ENCODE measurements at regions not wholly inside any gene's neighbourhood (a gene's known extent, or its start where the extent isn't known, plus 50 kb on each side); places are given as distances from the start of the nearest gene placed in this dataset.
A peak's percentile ranks its signal among the peaks of the same experiment; 100 is the strongest.

DNA sequence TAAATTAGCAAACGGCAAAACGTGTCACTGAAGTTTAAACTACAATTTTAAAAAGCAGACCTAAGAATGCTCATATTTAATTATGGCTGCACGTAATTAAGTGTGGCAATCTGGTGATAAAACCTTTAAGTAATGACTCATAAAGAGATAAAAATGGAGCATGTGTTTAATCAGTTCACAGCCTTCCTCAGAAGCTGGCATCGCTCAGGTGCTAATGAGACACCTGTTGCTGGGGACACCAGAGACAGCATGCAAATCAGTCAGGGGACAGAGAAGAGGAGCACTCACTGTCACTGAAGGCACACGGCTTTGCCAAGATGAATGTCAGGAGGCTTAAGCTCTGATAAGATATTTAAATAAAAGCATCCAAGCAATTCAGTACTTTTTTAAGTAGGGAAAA, 840.3 kb downstream of the GALC start:
- DNase-seq: no peak

DNA sequence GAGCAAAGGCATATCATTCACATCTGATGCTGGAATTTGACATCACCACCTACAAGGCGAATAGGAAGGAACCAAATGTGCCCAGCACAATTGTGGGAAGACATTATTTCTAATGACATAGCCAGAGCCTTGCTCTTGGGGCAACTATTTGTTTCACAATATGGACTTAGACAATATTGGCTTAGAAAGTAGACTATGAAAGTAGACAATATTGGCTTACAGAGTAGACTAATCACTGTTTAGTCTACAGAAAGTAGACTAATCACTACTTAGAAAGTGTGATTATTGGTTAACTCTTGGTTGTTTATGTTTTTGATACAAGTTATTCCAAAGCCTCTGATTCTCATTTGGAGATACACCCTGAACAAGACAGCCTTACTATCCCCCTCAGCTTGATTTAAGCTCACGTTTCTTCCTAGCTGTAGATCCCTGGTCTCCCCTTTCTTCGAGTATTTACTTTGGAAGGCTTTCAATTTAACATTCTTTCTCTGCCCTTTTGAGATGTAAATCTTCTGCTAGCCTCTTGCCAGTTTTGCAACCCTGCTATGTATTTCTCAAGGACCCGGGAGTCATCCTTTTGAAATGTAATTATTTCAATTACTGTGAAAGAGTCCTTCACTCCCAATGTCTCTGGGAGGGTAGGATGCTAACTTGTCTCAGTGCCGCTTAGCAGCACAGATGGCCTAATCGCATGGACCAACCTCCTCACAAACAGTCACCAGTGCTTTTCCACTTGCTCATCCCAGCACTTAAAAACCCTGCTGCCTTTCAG, 843.2 kb downstream of the GALC start:
- peak; percentile 86 for DNase-seq

DNA sequence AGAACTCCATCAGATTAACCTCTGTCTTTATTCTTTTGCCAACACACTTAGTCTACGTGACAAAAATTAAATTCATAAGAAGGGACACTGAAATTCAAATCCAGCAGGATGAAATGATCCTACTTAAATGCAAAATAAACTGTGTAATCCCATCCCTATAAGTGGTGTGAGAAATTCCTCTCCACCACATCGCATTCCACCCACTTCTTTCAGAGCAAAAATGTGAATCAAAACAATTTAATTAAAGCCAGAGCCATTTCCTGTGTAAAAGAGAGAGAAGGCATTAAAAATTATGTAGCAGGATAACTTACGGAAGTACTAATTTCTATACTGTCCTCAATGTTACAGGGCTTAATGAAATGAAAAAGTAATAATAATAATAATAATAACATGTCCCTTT, 844.3 kb downstream of the GALC start:
- no peak for DNase-seq

DNA sequence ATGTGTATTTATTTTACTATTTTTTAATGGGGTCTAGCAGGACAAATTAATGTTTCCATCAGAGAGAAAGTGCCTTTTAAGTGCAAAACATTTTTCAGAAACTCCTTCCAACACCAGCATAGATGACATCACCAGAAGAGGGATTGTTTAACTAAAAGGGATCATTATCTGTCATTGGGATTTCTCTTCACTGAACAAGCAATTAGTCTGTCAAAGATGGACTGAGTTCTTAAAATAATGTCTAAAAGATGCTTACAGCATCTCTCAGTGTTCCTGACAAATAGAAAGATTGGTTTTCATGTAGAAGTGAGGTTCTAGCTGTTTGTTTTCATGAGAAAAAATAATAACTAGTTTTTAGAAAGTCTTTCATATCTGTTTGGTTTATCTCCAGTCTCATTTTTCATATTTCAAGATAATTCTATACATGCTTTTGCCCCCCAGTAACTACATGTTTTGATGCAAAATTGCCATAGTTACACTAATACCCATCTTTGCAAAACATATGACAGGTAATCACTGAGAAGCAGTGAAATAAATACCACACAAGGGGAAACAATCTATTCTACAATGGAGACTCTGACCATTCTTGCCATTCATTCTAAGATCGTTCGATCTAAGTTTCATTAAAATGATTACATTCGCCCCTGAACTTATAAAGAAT, 850.3 kb downstream of the GALC start:
- DNase-seq: no peak

DNA sequence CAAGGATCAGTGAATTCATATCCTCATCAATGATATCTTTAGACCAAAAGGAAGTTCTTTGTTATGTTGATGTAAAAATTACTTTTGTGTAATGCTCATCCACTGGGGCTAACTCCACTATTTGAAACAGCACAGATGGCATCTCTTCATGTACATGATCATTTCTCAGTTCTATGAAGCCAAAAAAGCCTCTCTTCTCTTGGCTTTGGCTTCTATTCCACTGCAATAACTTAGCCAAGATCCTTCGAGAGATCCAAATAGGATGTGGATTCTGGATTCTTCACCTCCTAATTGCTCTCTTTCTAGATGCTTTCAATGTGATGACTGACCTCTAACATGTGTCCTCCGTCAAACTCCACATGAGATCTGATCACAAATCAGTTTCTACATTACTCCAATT, 851.2 kb downstream of the GALC start:
- DNase-seq: no peak

DNA sequence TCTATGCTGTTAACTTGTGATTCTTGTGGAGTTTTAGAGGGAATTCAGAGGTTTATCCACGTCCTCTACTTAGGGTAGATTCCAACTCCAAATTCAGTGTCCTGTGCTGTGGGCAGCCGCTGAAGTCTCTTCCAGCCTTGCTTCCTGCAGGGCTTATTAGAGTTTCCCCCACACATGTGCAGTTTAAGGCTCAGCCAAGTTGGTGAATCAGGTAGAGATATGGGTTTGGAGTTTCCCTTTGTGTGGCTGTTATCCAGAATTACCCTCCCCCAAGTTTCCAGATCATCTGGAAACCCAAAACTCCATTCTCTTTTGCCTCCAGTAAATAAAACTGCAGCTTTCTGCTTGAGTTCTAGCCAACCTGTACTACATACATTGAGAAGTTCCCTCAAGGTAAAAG, 853.7 kb downstream of the GALC start:
- DNase-seq: no peak

DNA sequence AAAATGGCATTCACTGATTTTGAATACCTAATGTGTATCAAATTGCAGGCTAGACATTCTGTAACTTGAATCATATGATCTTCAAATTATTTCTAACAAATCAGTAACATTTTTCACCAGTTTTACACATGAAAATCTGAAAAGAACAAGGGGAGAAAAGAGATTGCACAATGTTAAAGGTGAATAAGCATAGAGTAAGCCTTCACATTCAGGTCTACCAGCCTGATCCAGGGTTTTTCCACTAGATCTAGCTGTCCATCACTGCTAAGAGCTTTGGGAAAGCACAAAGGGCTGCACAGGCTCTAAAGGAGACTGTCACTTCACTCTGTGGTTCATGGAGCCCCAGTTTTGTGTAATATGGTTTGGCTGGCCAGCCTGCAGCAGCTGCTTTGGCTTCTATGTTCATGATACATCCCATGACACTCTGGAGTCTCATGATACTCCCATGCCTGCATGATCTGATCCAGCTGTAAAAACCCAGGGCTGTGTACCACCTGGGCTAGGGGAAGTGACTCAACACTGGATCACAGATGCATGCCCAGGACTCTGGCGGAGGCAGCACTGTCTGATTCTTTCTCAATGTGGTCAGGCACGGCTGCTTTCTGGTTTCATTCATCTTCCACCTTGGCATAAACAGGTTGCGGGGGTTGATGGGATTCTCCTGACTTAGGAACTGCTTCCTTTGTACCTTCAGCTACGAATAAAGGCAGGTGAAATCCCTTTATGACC, 859.7 kb downstream of the GALC start:
- DNase-seq: no peak

DNA sequence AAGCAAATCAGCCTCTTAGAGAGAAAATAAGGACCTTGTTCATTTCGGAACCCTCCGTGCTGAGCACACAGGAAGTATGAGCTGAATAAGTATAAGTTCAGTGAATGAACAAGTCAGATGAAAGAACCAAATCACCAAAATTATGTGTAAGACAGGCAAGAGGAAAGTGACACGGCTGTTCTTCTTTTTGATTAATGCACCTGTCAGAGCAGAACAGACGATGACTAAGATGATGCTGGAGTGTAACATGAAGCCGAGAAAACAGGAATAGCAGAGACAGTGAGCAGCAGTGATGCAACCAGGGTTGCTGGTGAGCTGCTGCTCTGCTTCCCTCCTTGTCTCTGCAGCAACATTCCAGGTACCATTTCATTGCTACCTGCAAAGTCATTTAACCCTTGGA, 861.1 kb downstream of the GALC start:
- DNase-seq: no peak

DNA sequence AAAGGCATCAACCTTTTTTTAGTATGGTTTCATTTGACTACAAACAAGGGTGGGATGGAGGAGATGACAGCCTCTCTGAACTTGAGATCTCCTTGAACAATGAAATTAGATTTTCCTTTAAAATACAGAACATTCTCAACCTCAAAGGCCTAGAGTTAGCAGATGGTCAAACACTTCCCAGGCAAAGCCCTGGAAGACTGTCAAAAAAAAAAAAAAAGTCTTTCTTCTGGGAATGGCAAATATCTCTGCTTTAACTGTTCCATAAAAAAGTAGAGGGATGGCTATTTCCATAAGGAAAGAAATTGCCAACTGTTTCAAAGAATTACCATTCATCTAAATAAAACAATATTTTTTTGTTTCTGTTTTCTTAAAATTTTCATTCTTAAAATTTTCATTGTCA, 870.8 kb downstream of the GALC start:
- no peak for DNase-seq

DNA sequence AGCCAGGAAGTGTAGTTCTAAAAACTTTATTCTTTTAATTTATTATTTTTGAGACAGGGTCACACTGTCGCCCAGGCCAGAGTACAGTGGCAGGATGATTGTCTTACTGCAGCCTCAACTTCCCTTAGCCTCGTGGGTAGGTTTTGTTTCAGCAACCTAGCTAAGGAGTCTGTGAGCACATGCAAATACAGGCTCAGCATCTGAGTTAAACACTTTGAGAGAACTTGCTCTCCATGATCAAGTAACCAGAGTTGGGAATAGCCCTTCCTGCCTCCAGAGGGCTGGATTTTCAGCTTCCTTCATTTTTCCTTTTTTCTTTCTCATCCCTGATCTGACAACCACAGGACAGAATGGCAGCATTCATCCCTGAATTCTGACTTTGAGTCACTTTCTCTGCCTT, 871.3 kb downstream of the GALC start:
- DNase-seq: no peak

DNA sequence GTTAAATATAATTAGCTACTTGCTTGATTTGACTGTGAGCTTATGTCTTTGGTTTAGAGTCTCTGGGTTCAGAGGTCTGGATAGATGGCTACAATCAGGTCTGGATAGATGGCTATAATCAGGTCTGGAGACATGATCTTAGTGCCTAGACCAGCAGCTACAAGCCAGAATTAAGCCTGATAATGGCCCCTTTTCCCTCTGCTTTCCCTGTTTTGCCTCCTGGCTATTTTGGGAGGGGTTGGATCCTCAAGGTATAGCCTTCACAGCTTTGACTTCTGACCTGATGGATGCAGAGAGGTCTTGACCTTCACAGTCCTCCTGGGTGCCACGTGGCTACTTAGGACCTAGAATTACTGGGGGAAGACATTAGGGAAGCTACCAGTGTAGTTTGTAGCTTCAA, 877.7 kb downstream of the GALC start:
- DNase-seq: no peak

DNA sequence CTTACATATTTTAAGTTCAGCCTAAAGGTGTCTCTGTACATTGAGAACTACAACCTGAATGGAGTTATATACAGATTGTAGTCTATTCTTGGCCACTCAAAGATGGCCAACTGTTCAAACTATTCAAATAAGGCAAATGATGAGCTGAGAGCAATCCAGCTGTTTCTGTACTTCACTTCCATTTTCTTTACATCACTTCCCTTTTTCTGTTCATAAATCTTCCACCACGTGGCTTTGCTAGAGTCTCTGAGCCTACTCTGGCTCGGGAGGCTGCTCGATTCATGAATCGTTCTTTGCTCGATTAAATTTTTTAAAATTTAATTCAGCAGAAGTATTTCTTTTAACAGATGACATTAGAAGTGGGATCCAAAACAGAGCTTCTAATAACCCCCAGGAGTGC, 879.7 kb downstream of the GALC start:
- DNase-seq: no peak

DNA sequence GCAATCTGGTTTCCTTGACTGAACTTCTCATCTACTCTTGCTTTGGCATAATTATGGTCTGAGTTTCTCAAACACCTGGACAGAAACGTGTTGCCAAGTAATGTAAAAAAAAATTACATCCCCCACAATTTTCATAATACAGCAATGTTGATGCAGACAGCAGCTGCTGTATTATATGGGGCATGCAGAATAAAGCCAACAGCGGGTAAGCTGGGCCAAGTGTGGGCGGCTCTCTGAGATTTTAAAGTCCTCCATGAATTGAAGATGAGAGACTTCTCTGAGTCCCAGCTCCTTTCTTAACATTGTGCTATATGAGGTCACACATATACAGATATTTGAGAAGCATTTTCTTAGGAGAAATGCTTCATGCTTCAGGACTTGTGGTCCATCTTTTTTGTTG, 881.2 kb downstream of the GALC start:
- DNase-seq: peak; percentile 79

DNA sequence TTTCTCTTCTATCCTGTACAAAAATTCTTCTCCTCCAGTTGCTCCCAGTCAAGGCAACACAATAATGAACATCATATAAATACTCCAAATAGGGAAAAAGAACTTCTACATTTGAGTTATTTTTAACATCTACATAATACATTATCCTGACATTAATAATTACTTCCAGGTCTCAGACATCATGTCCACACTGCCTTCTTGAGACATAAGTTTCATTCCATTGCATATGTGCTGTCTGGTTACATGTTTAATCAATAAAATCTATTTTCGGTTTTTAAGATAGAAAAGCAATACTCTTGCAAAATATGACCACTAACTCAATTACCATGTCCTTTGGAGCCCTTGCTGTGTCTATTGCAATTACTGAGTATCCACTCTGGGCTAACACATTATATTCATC, 881.9 kb downstream of the GALC start:
- DNase-seq: no peak

DNA sequence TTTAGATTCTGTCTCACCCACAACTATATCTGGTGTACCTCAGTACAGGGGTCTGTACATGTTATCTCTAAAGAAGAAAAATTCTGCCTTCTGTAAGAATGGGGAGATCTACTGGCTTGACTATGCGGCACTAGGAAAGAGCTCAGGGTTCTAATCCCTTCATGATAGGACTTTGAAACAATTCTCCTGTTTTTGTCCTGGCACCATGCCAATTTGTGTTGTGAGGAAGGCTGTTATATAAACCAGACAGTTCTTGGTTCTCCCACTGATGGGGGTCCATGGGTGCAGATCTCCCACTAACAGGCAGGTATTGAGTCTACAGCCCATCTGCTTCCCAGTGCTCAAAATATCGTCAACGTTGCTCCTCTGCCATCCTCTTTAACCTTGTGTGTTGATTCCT, 883.7 kb downstream of the GALC start:
- DNase-seq: no peak

DNA sequence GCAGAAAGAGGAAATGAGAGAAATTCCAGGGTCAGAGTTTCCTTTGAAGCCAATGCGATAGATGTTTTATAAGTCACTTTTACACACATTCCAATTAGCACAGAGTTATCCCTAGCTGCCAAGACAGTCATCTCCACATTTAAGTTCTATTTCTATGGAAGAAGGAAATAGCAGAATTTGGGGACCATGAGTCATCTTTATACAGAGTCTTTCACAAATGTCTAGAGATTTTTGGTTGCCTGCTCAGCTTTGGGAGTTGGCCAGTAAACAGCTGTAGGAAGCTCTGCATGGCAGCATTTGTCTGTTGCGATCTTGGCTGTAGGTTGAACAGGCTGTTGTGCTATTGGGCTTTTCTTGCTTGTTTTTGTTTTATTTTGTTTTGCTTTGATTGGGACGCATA, 884.3 kb downstream of the GALC start:
- no peak for DNase-seq

DNA sequence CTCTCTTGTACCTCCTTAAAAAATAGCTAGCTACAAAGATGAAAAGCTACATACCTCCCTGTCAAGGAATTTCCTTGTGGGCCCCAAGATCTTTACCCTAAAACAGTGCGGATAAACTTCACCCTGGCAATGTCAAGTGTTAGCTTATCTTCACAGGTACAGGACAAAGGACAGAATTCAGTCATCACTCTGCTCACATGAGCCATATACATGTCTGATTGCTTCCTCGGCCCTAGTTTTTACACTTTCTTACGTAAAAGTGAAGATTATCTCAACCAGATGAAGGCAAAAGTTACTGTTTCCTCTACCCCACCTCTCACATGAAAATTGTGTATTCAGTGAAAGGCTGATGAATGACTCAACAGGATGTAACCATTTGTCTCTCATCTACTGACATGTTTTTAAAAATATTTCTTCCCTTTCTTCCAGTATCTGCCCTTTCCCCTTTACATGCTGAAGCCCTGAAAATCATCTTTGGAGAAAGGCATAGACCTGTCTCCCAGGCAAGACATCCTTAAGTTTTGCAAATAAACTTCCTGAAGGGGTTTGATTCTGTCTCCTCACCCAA, 890.1 kb downstream of the GALC start:
- no peak for DNase-seq

DNA sequence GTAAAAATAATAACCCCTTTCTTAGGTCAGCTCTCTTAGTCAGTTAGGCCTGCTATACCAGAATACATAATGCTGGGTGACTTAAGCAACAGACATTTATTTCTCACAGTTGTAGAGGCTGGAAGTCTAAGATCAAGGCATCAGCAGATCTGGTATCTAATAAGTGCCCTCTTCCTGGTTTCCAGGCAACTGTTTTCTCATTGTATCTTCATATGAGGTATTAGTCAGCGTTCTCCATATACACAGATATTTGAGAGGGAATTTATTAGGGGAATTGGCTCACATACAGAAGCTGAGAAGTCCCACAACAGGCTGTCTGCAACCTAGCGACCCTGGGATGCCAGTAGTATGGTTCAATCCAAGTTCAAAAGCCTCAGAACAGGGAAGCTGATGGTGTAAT, 896.0 kb downstream of the GALC start:
- no peak for DNase-seq

DNA sequence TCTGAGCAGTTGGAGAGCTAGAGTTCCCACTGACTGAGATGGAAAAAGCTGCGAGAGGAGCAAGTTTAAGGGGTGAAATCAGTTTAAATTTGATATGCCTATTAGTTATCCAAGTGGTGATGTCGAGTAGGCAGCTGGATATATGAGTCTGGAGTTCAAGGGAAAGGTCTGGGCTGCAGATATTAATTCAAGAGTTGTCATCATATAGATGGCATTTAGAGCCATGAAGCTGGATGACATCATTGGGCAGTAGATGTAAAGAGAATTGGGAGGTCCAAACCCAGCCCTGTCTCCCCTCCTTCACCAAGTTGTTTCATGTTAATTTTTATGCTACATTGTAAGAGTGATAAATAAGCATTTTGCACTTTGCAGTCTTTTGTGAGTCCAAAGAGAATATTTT, 898.1 kb downstream of the GALC start:
- DNase-seq: no peak

DNA sequence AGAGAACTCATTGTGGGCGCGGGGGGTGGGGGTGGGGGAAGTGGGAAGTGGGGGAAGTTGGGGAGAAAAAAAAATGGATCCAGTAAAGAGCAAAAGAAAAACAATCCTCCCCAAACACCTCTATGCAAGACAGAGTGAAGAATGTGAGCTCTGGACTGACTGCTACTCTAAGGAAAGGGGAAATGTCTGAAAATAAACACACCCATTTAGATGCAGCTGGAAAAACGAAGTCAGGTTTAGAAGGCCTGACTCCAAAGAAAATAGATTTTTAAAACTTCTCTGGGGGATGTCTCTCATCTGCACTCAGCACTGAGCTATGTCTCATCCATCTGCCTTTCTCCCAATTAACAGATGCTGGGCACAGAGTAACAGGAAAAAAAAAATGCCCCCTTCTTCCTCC, 904.4 kb downstream of the GALC start:
- DNase-seq: no peak

DNA sequence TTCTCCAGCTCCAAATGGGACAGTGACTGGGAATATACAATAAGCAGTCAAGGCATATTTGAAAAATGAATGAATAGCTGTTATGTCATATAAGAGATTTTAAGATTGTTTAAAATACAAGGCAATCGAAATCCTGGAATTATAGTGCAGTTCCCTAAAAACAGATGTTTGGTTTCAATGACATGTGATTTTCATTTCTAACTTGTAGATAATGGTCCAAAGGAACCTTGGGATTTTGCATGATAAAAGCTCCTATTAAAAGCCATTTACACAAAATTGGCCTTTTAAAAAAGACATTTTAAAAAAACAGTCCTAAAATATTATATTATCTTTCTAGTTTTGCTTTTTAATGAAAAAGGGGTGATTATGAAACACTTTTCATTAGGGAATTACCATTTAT, 905.1 kb downstream of the GALC start:
- no peak for DNase-seq

DNA sequence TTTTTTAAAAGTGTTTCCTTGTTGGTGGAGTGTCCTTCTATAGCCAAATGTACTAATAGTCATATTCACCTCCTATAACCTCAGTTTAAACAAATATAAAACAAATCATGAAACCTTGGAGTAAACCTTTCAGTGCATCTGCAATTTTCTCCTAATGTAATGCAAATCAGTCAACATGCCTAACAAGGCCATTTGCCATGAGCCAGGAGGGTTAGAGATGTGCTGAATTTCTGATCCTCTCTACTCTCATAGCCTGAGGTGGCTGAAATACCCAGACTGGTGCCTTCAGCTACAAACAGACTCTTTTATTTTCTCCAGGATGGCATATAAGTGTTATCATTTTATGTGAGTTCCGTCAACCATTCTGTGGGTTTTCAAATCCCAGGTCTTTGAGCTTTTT, 908.1 kb downstream of the GALC start:
- DNase-seq: no peak

DNA sequence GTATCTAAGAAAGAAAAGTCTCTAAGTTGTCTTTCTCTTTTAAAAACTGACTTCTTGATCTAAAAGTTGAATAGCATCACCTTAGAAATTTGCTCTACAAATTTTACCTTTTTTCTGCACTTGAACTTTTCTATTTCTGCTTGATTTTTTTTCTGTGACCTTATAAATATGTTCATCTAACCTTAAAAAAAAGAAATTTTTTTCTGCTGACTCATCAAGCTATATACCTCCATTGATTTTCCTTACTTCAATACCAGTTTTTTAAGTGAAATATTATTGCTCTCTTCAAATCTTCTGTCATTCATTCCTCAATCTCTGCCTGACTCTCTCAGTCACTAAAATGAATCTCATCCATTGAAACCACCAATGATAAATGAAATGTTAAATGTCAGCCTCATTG, 910.1 kb downstream of the GALC start:
- no peak for DNase-seq

DNA sequence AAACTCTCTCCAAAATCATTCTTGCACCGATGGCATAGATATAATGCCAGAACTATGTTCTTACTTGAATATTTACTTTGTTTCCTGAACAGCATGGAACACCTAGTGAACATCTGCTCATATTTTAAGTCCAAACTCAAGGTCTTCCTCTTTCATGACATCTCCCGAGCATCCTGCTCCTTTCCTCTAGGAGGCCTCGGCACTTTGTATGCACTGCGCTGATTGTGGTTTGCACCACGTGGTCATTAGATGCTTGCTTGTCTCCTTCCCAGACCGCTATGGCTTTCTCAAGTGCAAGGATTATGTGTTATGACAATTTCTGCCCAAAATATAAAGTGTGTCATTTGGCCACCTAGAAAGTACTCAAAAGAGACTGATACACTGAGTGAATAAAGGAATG, 912.0 kb downstream of the GALC start:
- no peak for DNase-seq

All from DMS79 (cell line).